Activated B cell treated with CpG ODN at 0.5 μM for 24 hours (primary cell): ENCODE measurements at regions not wholly inside any gene's neighbourhood (a gene's known extent, or its start where the extent isn't known, plus 50 kb on each side); places are given as distances from the start of the nearest gene placed in this dataset.

Experiments used
- ATAC-seq: fragments of 200-7000 bp; cut with Tn5 transposase; one replicate; pipeline ENCODE4 v1.10.0; 2021; ENCODE audit warnings: low read depth, mild to moderate bottlenecking, moderate library complexity
- CTCF ChIA-PET: fragments of 350-600 bp; sonication (Branson Sonifier 250); formaldehyde crosslinking; loops from one replicate; lab custom pipeline; 2021; ENCODE audit warnings: antibody characterized with exemption; lab: Charles Lee
- POLR2A ChIA-PET: fragments of 350-600 bp; sonication (Branson Sonifier 250); formaldehyde crosslinking; loops from one replicate; lab custom pipeline; 2021; ENCODE audit warnings: antibody characterized with exemption; lab: Charles Lee
- DNase-seq: peaks from one replicate; pipeline ENCODE4 v3.0.0; 2022
- H3K27ac Mint-ChIP-seq: one replicate; pipeline ENCODE4 v1.8.0; 2020; ENCODE audit warnings: mixed read lengths
- H3K27me3 Mint-ChIP-seq: one replicate; pipeline ENCODE4 v1.8.0; 2021; ENCODE audit warnings: mixed read lengths
- H3K36me3 Mint-ChIP-seq: one replicate; pipeline ENCODE4 v1.8.0; 2021; ENCODE audit warnings: low read depth, mixed read lengths
- H3K4me1 Mint-ChIP-seq: one replicate; pipeline ENCODE4 v1.8.0; 2021; ENCODE audit warnings: mixed read lengths
- H3K4me3 Mint-ChIP-seq: one replicate; pipeline ENCODE4 v1.8.0; 2020; ENCODE audit warnings: mild to moderate bottlenecking, mixed read lengths
- H3K9me3 Mint-ChIP-seq: one replicate; pipeline ENCODE4 v1.8.0; 2020; ENCODE audit warnings: mixed read lengths
- CTCF ChIP-seq: fragments of 200-600 bp; IDR thresholded peaks from one replicate; pipeline ENCODE4 v1.8.0; 2022; ENCODE audit warnings: antibody characterized with exemption, mild to moderate bottlenecking
- intact Hi-C: fragments of 100-400 bp; cut with micrococcal nuclease; formaldehyde crosslinking; loops from one replicate; pipeline ENCODE4 v1.15.1; 2024

GRCh38 chr9:115208501-115208900 lies 90.5 kb upstream of the TNC start:
- Mint-ChIP-seq H3K9me3 (no peaks in the 10 kb centered on the region), H3K27ac (no peak overlapping the region), H3K36me3 (no peaks in the 10 kb centered on the region), H3K27me3 (no peaks in the 10 kb centered on the region), H3K4me3 (no peak overlapping the region), H3K4me1 (peaks cover 73% of the 10 kb centered on the region)
- TF ChIP-seq CTCF = no peak
- no peak for DNase-seq
- ATAC-seq = no peak
- ChIA-PET POLR2A (interaction anchor here (0.9 to 1.0 kb wide), 2 partner anchors 15 to 17 kb away, joined by 4 to 5 read pairs; no protein-coding TSS in a partner anchor), CTCF (no interaction called here)
- intact Hi-C loops = loop anchor here (2.0 to 10.0 kb wide), 3 partner anchors 16 to 511 kb away; no protein-coding TSS in a partner anchor

GRCh38 chr9:115209601-115210306 lies 91.8 kb upstream of the TNC start:
- peak overlapping the region; percentile 9 for H3K4me3 Mint-ChIP-seq
- ATAC-seq (peak; percentile 74), DNase-seq (no peak)
- POLR2A ChIA-PET = interaction anchor here (1.0 kb wide), 1 partner anchor 18 kb away, joined by 5 read pairs; no protein-coding TSS in a partner anchor
- peaks cover 70% of the 10 kb centered on the region for H3K4me1 Mint-ChIP-seq
- CTCF ChIA-PET = interaction anchor here (1.5 kb wide), 1 partner anchor 8 kb away, joined by 5 read pairs; no protein-coding TSS in a partner anchor
- no peak for TF ChIP-seq CTCF
- peak overlapping the region; percentile 62 for H3K27ac Mint-ChIP-seq
- intact Hi-C loops = loop anchor here (2.0 to 10.0 kb wide), 4 partner anchors 17 to 512 kb away; no protein-coding TSS in a partner anchor
- no peaks in the 10 kb centered on the region for H3K36me3 Mint-ChIP-seq
- H3K27me3 Mint-ChIP-seq = no peaks in the 10 kb centered on the region
- H3K9me3 Mint-ChIP-seq = no peaks in the 10 kb centered on the region

GRCh38 chr9:115210699-115211098 lies 92.7 kb upstream of the TNC start:
- H3K4me3 Mint-ChIP-seq = no peak overlapping the region
- no peaks in the 10 kb centered on the region for H3K36me3 Mint-ChIP-seq
- intact Hi-C loops = loop anchor here (10.0 kb wide), 1 partner anchor 316 kb away; no protein-coding TSS in a partner anchor
- ATAC-seq (no peak), DNase-seq (no peak)
- TF ChIP-seq CTCF = no peak
- H3K9me3 Mint-ChIP-seq = no peaks in the 10 kb centered on the region
- CTCF ChIA-PET = interaction anchor here (1.5 kb wide), 1 partner anchor 9 kb away, joined by 5 read pairs; no protein-coding TSS in a partner anchor
- POLR2A ChIA-PET = interaction anchor here (1.3 kb wide), 1 partner anchor 18 kb away, joined by 4 read pairs; no protein-coding TSS in a partner anchor
- H3K27me3 Mint-ChIP-seq = no peaks in the 10 kb centered on the region
- H3K27ac Mint-ChIP-seq = no peak overlapping the region
- peaks cover 68% of the 10 kb centered on the region for H3K4me1 Mint-ChIP-seq

- peak; percentile 46 for ATAC-seq
- no peak for TF ChIP-seq CTCF
- ChIA-PET CTCF (no interaction called here), POLR2A (interaction anchor here (0.7 to 1.3 kb wide), 2 partner anchors 19 to 20 kb away, joined by 3 to 4 read pairs; no protein-coding TSS in a partner anchor)
- intact Hi-C loops = loop anchor here (10.0 kb wide), 1 partner anchor 317 kb away; no protein-coding TSS in a partner anchor
- H3K27me3 Mint-ChIP-seq = no peaks in the 10 kb centered on the region
- H3K4me1 Mint-ChIP-seq = peaks cover 68% of the 10 kb centered on the region
- no peaks in the 10 kb centered on the region for H3K36me3 Mint-ChIP-seq
- H3K9me3 Mint-ChIP-seq = no peaks in the 10 kb centered on the region
- H3K27ac Mint-ChIP-seq = peak overlapping the region; percentile 43
- no peak for DNase-seq
- H3K4me3 Mint-ChIP-seq = peak overlapping the region; percentile 3
Measured at GRCh38 chr9:115211413-115212124, 93.6 kb upstream of the TNC start.
